Activated T-helper 1 cell treated with anti-CD3 and anti-CD28 coated beads, Interleukin-2, amount 50 U/mL, for 16 hours (primary cell): ENCODE measurements at regions not wholly inside any gene's neighbourhood (a gene's known extent, or its start where the extent isn't known, plus 50 kb on each side); places are given as distances from the start of the nearest gene placed in this dataset.
A peak's percentile ranks its signal among the peaks of the same experiment; 100 is the strongest.

Source experiments
- DNase-seq, 2 donors: peaks; one replicate each; pipeline ENCODE4 v3.0.0-alpha.2; 2020; ENCODE audit warnings: low read depth in 1 of 2, low spot score in 1 of 2

- no peak for DNase-seq
These were observed 137.2 kb downstream of the PFKFB3 start for GRCh38 chr10:6339891-6340290.

- DNase-seq = no peak
These were observed 139.5 kb downstream of the PFKFB3 start for GRCh38 chr10:6342096-6342685.

GRCh38 chr10:6343305-6344010 is 140.7 kb downstream of the PFKFB3 start:
- DNase-seq = no peak

GRCh38 chr10:6345404-6345803 is 142.7 kb downstream of the PFKFB3 start:
- no peak for DNase-seq

GRCh38 chr10:6346631-6347030 is 143.9 kb downstream of the PFKFB3 start:
- DNase-seq = no peak

GRCh38 chr10:6347391-6347951 is 144.7 kb downstream of the PFKFB3 start:
- peak; percentile 30 to 41 for DNase-seq

GRCh38 chr10:6348096-6348874 is 145.6 kb downstream of the PFKFB3 start:
- DNase-seq = peak; percentile 64 to 73

GRCh38 chr10:6349846-6350535 is 147.3 kb downstream of the PFKFB3 start:
- DNase-seq = no peak

GRCh38 chr10:6350609-6351008 is 147.9 kb downstream of the PFKFB3 start:
- DNase-seq = no peak

GRCh38 chr10:6351495-6351894 is 148.8 kb downstream of the PFKFB3 start:
- DNase-seq = no peak

- DNase-seq = no peak
These were observed 150.8 kb downstream of the PFKFB3 start for GRCh38 chr10:6353526-6353925.

- DNase-seq = no peak
These were observed 151.5 kb downstream of the PFKFB3 start for GRCh38 chr10:6354168-6354772.

GRCh38 chr10:6356280-6356793 is 153.6 kb downstream of the PFKFB3 start:
- DNase-seq = no peak

- no peak for DNase-seq
These were observed 159.1 kb downstream of the PFKFB3 start for GRCh38 chr10:6361869-6362268.

- DNase-seq = no peak
These were observed 160.1 kb downstream of the PFKFB3 start for GRCh38 chr10:6362879-6363278.

- DNase-seq = no peak
These were observed 160.8 kb downstream of the PFKFB3 start for GRCh38 chr10:6363511-6363910.

- no peak for DNase-seq
These were observed 161.6 kb downstream of the PFKFB3 start for GRCh38 chr10:6364283-6364682.

GRCh38 chr10:6364893-6365292 is 162.2 kb downstream of the PFKFB3 start:
- no peak for DNase-seq

- no peak for DNase-seq
These were observed 162.7 kb downstream of the PFKFB3 start for GRCh38 chr10:6365384-6365783.
